Hepatocyte (in vitro differentiated cells): ENCODE measurements at regions not wholly inside any gene's neighbourhood (a gene's known extent, or its start where the extent isn't known, plus 50 kb on each side); places are given as distances from the start of the nearest gene placed in this dataset.

ENCODE experiments used
- DNase-seq: peaks from one replicate; pipeline ENCODE4 v3.0.0-alpha.2; 2016; ENCODE audit warnings: low spot score
- H2AFZ ChIP-seq: fragments of 200-600 bp; sonication (generic); 2 replicates; pipeline ENCODE4 v1.6.0; 2016; ENCODE audit warnings: antibody characterized with exemption, mild to moderate bottlenecking
- H3K27ac ChIP-seq: fragments of 200-600 bp; sonication (generic); 2 replicates; pipeline ENCODE4 v1.5.1; 2016; ENCODE audit warnings: mild to moderate bottlenecking
- H3K27me3 ChIP-seq: fragments of 200-600 bp; sonication (generic); 2 replicates; pipeline ENCODE4 v1.6.1; 2016
- H3K36me3 ChIP-seq: fragments of 200-600 bp; sonication (generic); replicated peaks from 2 replicates; pipeline ENCODE4 v1.5.1; 2016; ENCODE audit warnings: low read depth; ENCODE audit not compliant: insufficient read depth
- H3K4me1 ChIP-seq: fragments of 200-600 bp; sonication (generic); 2 replicates; pipeline ENCODE4 v1.5.1; 2016; ENCODE audit warnings: mild to moderate bottlenecking, moderate library complexity; ENCODE audit not compliant: insufficient read depth
- H3K4me2 ChIP-seq: fragments of 200-600 bp; sonication (generic); 2 replicates; pipeline ENCODE4 v1.6.0; 2016
- H3K4me3 ChIP-seq: fragments of 200-600 bp; sonication (generic); 2 replicates; pipeline ENCODE4 v1.5.1; 2016; ENCODE audit warnings: mild to moderate bottlenecking
- H3K79me2 ChIP-seq: fragments of 200-600 bp; sonication (generic); 2 replicates; pipeline ENCODE4 v1.6.0; 2017; ENCODE audit warnings: mild to moderate bottlenecking
- H3K9me2 ChIP-seq: fragments of 200-600 bp; sonication (generic); replicated peaks from 2 replicates; pipeline ENCODE4 v1.6.0; 2017; ENCODE audit warnings: mild to moderate bottlenecking; ENCODE audit not compliant: insufficient read depth
- H3K9me3 ChIP-seq: fragments of 200-600 bp; sonication (generic); 2 replicates; pipeline ENCODE4 v1.5.1; 2016; ENCODE audit warnings: low read depth, mild to moderate bottlenecking
- H4K20me1 ChIP-seq: fragments of 200-600 bp; sonication (generic); 2 replicates; pipeline ENCODE4 v1.6.0; 2016; ENCODE audit warnings: mild to moderate bottlenecking; ENCODE audit not compliant: insufficient read depth, poor library complexity, severe bottlenecking
- EZH2 ChIP-seq: fragments of 200-600 bp; sonication (generic); IDR thresholded peaks from 2 replicates; pipeline ENCODE4 v1.6.1; 2016; ENCODE audit warnings: antibody characterized with exemption, mild to moderate bottlenecking, borderline replicate concordance
- EZH2phosphoT487 ChIP-seq: fragments of 200-600 bp; sonication (generic); IDR thresholded peaks from one replicate; pipeline ENCODE4 v1.6.1; 2018; ENCODE audit warnings: antibody characterized with exemption, mild to moderate bottlenecking, low read depth, moderate library complexity; ENCODE audit not compliant: unreplicated experiment, severe bottlenecking
- WGBS: methylation state at CpG from one replicate; pipeline ENCODE4 v1.1.6; 2016; ENCODE audit warnings: low lambda C conversion rate; ENCODE audit errors: missing lambda C conversion rate; 5-methylcytosine and 5-hydroxymethylcytosine counted together
- TF ChIP-seq, protein P1 (sequence below): fragments of 200-600 bp; sonication (generic); IDR thresholded peaks from 2 replicates; pipeline ENCODE4 v1.5.1; 2016; ENCODE audit warnings: antibody characterized with exemption, mild to moderate bottlenecking; ENCODE audit not compliant: poor library complexity

DNA sequence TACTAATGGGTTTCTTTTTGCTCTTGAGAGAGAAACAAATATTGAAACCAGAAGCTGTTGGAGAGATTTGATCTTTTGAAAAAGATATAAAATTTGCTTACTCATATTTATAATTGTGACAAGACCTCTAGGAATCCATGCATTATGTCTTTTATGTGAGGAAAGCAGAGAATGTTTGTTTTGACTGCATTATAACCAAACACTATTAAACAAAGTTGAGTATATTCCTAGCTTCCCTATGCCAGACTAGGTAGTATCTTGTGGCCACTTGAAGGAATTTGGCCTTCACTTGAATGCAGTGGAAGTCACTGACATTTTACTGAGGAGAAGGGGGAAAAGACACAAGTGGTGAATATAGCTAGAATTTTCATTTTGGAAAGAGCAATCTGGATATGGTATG lies 521.8 kb upstream of the ZEB2 start:
- DNase-seq = no peak
- Histone ChIP-seq H2AFZ (no peak overlapping the region), H3K4me3 (no peak overlapping the region), H3K36me3 (no peaks in the 10 kb centered on the region), H3K9me3 (no peaks in the 10 kb centered on the region), H3K27me3 (no peaks in the 10 kb centered on the region), H3K4me1 (no peaks in the 10 kb centered on the region), H3K9me2 (no peaks in the 10 kb centered on the region), H3K79me2 (no peaks in the 10 kb centered on the region), H3K4me2 (no peak overlapping the region), H4K20me1 (no peaks in the 10 kb centered on the region), H3K27ac (no peak overlapping the region)
- TF ChIP-seq, protein P1, sequence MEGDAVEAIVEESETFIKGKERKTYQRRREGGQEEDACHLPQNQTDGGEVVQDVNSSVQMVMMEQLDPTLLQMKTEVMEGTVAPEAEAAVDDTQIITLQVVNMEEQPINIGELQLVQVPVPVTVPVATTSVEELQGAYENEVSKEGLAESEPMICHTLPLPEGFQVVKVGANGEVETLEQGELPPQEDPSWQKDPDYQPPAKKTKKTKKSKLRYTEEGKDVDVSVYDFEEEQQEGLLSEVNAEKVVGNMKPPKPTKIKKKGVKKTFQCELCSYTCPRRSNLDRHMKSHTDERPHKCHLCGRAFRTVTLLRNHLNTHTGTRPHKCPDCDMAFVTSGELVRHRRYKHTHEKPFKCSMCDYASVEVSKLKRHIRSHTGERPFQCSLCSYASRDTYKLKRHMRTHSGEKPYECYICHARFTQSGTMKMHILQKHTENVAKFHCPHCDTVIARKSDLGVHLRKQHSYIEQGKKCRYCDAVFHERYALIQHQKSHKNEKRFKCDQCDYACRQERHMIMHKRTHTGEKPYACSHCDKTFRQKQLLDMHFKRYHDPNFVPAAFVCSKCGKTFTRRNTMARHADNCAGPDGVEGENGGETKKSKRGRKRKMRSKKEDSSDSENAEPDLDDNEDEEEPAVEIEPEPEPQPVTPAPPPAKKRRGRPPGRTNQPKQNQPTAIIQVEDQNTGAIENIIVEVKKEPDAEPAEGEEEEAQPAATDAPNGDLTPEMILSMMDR = no peak
- no peak for TF ChIP-seq EZH2
- no peak for TF ChIP-seq EZH2phosphoT487

DNA sequence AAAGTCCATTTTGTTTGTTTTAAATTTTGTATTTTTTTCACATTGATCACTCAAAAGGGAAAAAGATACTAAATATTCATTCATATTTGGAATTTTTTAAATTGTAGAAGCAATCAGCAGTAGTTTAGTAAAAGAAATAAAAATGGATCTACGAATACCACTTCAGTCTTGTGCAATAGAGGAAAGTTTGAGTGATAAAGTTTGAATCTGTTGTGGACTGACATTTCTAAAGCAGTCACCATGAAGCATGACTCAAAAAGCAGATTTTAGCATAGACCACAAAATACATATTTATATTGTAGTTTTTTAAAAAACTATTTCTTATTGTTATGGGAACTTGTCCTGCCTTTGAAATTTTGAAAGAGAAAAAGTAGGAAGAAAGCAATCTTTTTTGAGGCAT lies 520.5 kb upstream of the ZEB2 start:
- no peak overlapping the region for H3K4me3 ChIP-seq
- H3K4me2 ChIP-seq = no peak overlapping the region
- no peak overlapping the region for H3K27ac ChIP-seq
- TF ChIP-seq EZH2phosphoT487 (no peak), EZH2 (no peak)
- TF ChIP-seq, protein P1 = no peak
- H3K79me2 ChIP-seq = no peaks in the 10 kb centered on the region
- 88% methylated on average over 1 of the region's 1 CpG for WGBS
- H3K9me2 ChIP-seq = no peaks in the 10 kb centered on the region
- H3K9me3 ChIP-seq = no peaks in the 10 kb centered on the region
- no peak for DNase-seq
- H4K20me1 ChIP-seq = no peaks in the 10 kb centered on the region
- no peak overlapping the region for H2AFZ ChIP-seq
- H3K4me1 ChIP-seq = no peaks in the 10 kb centered on the region
- no peaks in the 10 kb centered on the region for H3K36me3 ChIP-seq
- H3K27me3 ChIP-seq = no peaks in the 10 kb centered on the region

DNA sequence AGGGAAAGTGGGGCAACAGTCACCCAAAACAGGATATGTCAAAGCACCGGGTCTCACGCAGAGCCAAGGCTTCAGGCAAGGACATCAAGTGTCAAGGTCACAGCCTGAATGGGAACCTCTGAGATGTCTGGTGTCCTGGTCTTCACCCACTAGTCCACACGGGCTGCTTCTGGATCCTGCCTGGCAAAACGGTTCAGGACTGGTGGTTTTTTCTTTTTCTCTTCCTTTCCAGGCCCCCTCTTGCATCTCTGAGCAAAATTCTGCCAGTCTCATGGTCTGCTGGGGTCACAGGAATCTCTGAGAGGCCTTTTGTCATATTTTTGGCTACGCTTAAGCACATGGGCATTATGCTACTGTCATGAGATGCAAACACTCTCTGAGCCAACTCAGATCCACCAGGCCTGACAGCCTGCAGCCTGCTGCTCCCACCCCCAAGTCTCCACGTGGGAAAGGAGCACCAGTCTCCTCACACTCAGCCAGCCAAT lies 518.2 kb upstream of the ZEB2 start:
- no peak for DNase-seq
- Histone ChIP-seq H3K4me1 (no peaks in the 10 kb centered on the region), H4K20me1 (no peaks in the 10 kb centered on the region), H3K27me3 (no peaks in the 10 kb centered on the region), H3K4me3 (no peak overlapping the region), H3K27ac (no peak overlapping the region), H3K9me2 (no peaks in the 10 kb centered on the region), H3K4me2 (no peak overlapping the region), H3K9me3 (no peaks in the 10 kb centered on the region), H3K79me2 (no peaks in the 10 kb centered on the region), H2AFZ (no peak overlapping the region), H3K36me3 (no peaks in the 10 kb centered on the region)
- TF ChIP-seq, protein P1 = no peak
- no peak for TF ChIP-seq EZH2
- no peak for TF ChIP-seq EZH2phosphoT487
- 78% methylated on average over 6 of the region's 6 CpGs for WGBS
